ENCODE measurements at regions not wholly inside any gene's neighbourhood (a gene's known extent, or its start where the extent isn't known, plus 50 kb on each side); places are given as distances from the start of the nearest gene placed in this dataset.
"Not testable (repeated sequence)": the region's sequence is repeated elsewhere in the genome, so short reads cannot be mapped to it uniquely, and the experiment has no call there.

- DNase-seq: no peak
- Mint-ChIP-seq H3K4me1 (peaks cover 11% of the 10 kb centered on the region), H3K27ac (no peak overlapping the region), H3K9me3 (peaks cover 22% of the 10 kb centered on the region), H3K4me3 (no peak overlapping the region), H3K27me3 (no peaks in the 10 kb centered on the region), H3K36me3 (ENCODE audit: low read depth) (peaks cover 7% of the 10 kb centered on the region)
- no peak for ATAC-seq
These were observed 77.8 kb upstream of the TAB2 start for GRCh38 chr6:149239573-149240209.

- no peak overlapping the region for H3K4me3 Mint-ChIP-seq
- DNase-seq (no peak), ATAC-seq (no peak)
- H3K27me3 Mint-ChIP-seq: no peaks in the 10 kb centered on the region
- peaks cover 10% of the 10 kb centered on the region for H3K4me1 Mint-ChIP-seq
- H3K36me3 Mint-ChIP-seq (ENCODE audit: low read depth): peaks cover 5% of the 10 kb centered on the region
- peaks cover 17% of the 10 kb centered on the region for H3K9me3 Mint-ChIP-seq
- H3K27ac Mint-ChIP-seq: no peak overlapping the region
These were observed 74.6 kb upstream of the TAB2 start for GRCh38 chr6:149242883-149243282.

GRCh38 chr6:149244105-149244504, 73.4 kb upstream of the TAB2 start:
- Mint-ChIP-seq H3K27ac (no peak overlapping the region), H3K4me1 (peaks cover 21% of the 10 kb centered on the region)

GRCh38 chr6:149246691-149247384, 70.7 kb upstream of the TAB2 start:
- Mint-ChIP-seq H3K4me1 (peaks cover 30% of the 10 kb centered on the region), H3K4me3 (no peak overlapping the region)
- no peak for DNase-seq

More at GRCh38 chr6:149244105-149244504, 73.4 kb upstream of the TAB2 start:
- no peaks in the 10 kb centered on the region for H3K36me3 Mint-ChIP-seq (ENCODE audit: low read depth)
- H3K27me3 Mint-ChIP-seq: no peaks in the 10 kb centered on the region
- H3K4me3 Mint-ChIP-seq: no peak overlapping the region
- ATAC-seq (no peak), DNase-seq (no peak)
- peaks cover 7% of the 10 kb centered on the region for H3K9me3 Mint-ChIP-seq

DNA sequence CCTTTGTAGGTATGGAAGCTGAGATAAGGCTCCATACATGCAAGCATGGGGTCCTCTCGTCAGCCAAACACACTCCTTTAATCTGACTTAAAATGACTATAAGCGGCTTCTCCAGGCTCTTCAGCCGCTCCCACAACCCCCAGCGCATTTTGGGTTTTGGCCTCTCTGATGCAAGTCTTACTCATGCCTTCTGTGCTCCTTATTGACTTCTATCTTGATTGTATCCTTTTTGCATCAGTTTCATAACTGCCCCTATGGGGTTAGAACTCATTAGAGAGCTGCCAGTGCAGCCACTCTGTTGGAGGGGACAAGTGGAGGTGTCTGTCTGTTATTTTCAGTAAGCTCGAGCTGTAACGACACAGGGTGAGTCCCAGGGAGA, 70.1 kb upstream of the TAB2 start:
- ATAC-seq (no peak), DNase-seq (no peak)
- Mint-ChIP-seq H3K27ac (no peak overlapping the region), H3K36me3 (ENCODE audit: low read depth) (no peaks in the 10 kb centered on the region), H3K9me3 (no peaks in the 10 kb centered on the region), H3K4me3 (no peak overlapping the region), H3K27me3 (no peaks in the 10 kb centered on the region), H3K4me1 (peaks cover 30% of the 10 kb centered on the region)

More at GRCh38 chr6:149246691-149247384, 70.7 kb upstream of the TAB2 start:
- no peak for ATAC-seq
- Mint-ChIP-seq H3K27ac (no peak overlapping the region), H3K9me3 (peaks cover 2% of the 10 kb centered on the region), H3K27me3 (no peaks in the 10 kb centered on the region), H3K36me3 (ENCODE audit: low read depth) (no peaks in the 10 kb centered on the region)

DNA sequence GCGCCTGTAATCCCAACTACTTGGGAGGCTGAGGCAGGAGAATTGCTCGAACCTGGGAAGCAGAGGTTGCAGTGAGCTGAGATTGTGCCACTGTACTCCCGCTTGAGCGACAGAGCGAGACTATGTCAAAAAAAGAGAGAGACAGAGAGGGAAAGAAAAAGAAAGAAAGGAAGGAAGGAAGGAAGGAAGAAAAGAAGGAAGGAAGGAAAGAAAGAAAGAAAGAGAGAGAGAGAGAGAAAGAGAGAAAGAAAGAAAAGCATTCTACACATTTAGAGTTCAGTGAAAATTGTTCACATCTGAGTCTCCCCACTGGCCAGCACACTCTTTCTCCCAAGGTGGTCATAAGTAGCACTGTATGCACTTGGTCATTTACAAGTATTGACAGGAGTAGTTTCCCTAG, 69.2 kb upstream of the TAB2 start:
- not testable (repeated sequence) for DNase-seq; H3K4me3 Mint-ChIP-seq; H3K27ac Mint-ChIP-seq; H3K9me3 Mint-ChIP-seq; H3K27me3 Mint-ChIP-seq; H3K36me3 Mint-ChIP-seq (ENCODE audit: low read depth); ATAC-seq
- H3K4me1 Mint-ChIP-seq: peaks cover 32% of the 10 kb centered on the region

DNA sequence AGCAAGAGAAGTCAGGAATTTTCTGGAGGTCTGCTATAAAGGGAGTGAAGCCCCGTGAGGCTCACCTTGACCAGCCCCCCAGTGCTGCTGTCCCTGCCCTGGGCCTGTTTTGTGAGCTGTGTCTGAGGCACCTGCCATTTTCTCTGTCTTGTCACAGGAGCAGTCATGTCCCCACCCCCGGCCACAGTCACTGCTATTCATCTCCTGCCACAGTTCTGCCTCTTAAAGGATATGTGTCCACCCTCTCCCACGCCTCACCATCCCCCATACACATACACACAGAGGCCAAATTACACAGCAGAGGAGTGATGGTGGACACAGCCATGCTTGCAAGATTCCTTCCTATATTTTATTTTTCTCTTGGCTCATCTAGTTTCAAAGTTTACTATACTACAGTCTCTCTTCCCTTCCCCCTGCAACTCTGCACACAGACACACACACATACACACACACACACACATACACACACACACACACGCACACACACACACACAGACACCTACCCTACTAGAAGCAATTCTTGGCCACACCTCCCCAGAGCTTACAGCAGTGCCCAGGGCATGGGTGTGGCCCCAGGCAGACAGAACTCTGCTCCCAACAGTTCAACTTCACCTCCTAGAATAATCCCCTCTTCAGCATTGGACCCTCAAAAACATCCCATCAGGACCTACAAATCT, 68.7 kb upstream of the TAB2 start:
- Mint-ChIP-seq H3K27ac (peak overlapping the region; percentile 4), H3K36me3 (ENCODE audit: low read depth) (peaks cover 2% of the 10 kb centered on the region), H3K4me1 (peaks cover 32% of the 10 kb centered on the region), H3K9me3 (peaks cover 3% of the 10 kb centered on the region), H3K4me3 (no peak overlapping the region), H3K27me3 (no peaks in the 10 kb centered on the region)
- ATAC-seq (peak; percentile 35), DNase-seq (no peak)

DNA sequence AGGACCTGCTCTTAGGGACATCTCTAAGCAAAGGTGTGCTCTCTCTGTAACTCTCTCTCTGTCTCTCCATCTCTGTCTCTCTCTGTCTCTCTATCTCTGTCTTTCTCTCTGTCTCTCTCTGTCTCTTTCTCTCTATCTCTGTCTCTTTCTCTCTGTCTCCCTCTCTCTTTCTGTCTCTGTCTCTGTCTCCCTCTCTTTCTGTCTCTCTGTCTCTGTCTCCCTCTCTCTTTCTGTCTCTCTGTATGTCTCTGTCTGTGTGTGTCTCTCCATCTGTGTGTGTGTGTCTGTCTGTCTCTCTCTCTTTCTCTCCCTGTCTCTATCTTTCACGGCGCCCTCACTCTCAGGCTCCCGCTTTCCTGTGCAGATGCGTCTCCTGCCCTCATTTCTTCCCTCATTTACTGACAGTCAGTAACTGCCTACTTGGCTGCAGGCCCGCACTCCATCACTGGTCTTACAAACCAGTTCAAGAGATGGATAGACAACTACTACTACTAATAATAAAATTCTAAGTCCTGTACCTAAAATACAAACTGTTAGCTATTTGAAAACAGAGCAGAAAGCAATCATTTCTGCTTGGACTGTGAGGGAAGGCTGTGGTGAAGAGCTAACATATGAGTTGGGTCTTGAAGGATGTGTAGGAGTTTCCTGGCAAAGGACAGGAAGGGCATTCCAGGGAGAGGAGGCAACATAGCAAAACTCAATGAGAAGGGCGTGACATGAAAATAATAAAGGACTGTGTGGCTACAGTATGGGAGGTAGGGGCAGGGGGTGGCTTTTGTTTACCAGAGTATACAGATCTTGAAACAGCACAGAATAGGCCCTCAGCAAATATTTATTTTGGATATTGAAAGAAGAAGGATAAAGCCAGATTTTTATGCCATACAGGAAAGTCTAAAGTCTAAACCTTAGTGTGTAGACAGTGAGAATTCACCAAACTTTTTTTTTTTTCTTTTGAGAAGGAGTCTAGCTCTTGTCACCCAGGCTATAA, 67.8 kb upstream of the TAB2 start:
- H3K27ac Mint-ChIP-seq: peak overlapping the region; percentile 4
- ATAC-seq (no peak), DNase-seq (no peak)
- no peaks in the 10 kb centered on the region for H3K27me3 Mint-ChIP-seq
- peaks cover 32% of the 10 kb centered on the region for H3K4me1 Mint-ChIP-seq
- H3K36me3 Mint-ChIP-seq (ENCODE audit: low read depth): peaks cover 2% of the 10 kb centered on the region
- peaks cover 3% of the 10 kb centered on the region for H3K9me3 Mint-ChIP-seq
- H3K4me3 Mint-ChIP-seq: no peak overlapping the region

GRCh38 chr6:149250951-149251350, 66.6 kb upstream of the TAB2 start:
- no peak overlapping the region for H3K4me3 Mint-ChIP-seq

GRCh38 chr6:149252622-149253021, 64.9 kb upstream of the TAB2 start:
- no peak overlapping the region for H3K27ac Mint-ChIP-seq
- peaks cover 2% of the 10 kb centered on the region for H3K36me3 Mint-ChIP-seq (ENCODE audit: low read depth)
- H3K9me3 Mint-ChIP-seq: peaks cover 3% of the 10 kb centered on the region
- DNase-seq: no peak
- no peaks in the 10 kb centered on the region for H3K27me3 Mint-ChIP-seq
- ATAC-seq: no peak
- H3K4me1 Mint-ChIP-seq: peaks cover 29% of the 10 kb centered on the region
- no peak overlapping the region for H3K4me3 Mint-ChIP-seq

More at GRCh38 chr6:149250951-149251350, 66.6 kb upstream of the TAB2 start:
- Mint-ChIP-seq H3K27ac (no peak overlapping the region), H3K36me3 (ENCODE audit: low read depth) (peaks cover 2% of the 10 kb centered on the region), H3K9me3 (peaks cover 3% of the 10 kb centered on the region), H3K27me3 (no peaks in the 10 kb centered on the region), H3K4me1 (peaks cover 37% of the 10 kb centered on the region)
- DNase-seq (no peak), ATAC-seq (no peak)

DNA sequence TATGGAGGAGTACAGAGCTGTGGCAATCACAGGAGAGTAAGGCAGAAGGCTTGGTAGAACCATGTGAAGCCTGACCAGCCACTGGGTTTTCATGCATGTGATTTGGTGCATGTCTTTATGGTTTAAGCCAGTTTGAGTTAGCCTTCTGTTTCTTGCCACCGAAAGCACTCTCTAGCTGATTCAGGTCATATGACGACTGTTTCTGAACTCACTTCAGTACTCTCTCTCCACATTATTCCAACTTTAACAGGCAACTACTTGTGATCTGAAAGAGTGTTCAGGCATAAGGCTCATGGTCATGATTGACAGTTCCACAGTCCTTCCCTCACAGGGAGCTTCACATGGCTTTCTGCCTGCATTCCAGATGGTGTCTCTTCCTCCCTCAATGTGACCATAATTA, 63.3 kb upstream of the TAB2 start:
- DNase-seq (no peak), ATAC-seq (no peak)
- no peak overlapping the region for H3K4me3 Mint-ChIP-seq
- H3K4me1 Mint-ChIP-seq: peaks cover 26% of the 10 kb centered on the region
- H3K27me3 Mint-ChIP-seq: no peaks in the 10 kb centered on the region
- no peak overlapping the region for H3K27ac Mint-ChIP-seq
- peaks cover 2% of the 10 kb centered on the region for H3K36me3 Mint-ChIP-seq (ENCODE audit: low read depth)
- peaks cover 3% of the 10 kb centered on the region for H3K9me3 Mint-ChIP-seq

GRCh38 chr6:149259753-149260152, 57.8 kb upstream of the TAB2 start:
- H3K27ac Mint-ChIP-seq: no peak overlapping the region
- DNase-seq: no peak
- H3K36me3 Mint-ChIP-seq (ENCODE audit: low read depth): no peaks in the 10 kb centered on the region
- H3K4me1 Mint-ChIP-seq: peaks cover 47% of the 10 kb centered on the region
- ATAC-seq: no peak
- no peaks in the 10 kb centered on the region for H3K9me3 Mint-ChIP-seq
- no peaks in the 10 kb centered on the region for H3K27me3 Mint-ChIP-seq
- H3K4me3 Mint-ChIP-seq: no peak overlapping the region

GRCh38 chr6:149260214-149260874, 57.2 kb upstream of the TAB2 start:
- Mint-ChIP-seq H3K27me3 (no peaks in the 10 kb centered on the region), H3K36me3 (ENCODE audit: low read depth) (no peaks in the 10 kb centered on the region), H3K27ac (no peak overlapping the region), H3K4me3 (no peak overlapping the region), H3K4me1 (peaks cover 52% of the 10 kb centered on the region), H3K9me3 (no peaks in the 10 kb centered on the region)
- ATAC-seq (no peak), DNase-seq (no peak)

Data from activated naive CD8-positive, alpha-beta T cell treated with anti-CD3 and anti-CD28 coated beads, Interleukin-2, amount 50 U/mL, for 24 hours (primary cell).